Prostate gland (tissue), 2 donors: ENCODE measurements at regions not wholly inside any gene's neighbourhood (a gene's known extent, or its start where the extent isn't known, plus 50 kb on each side); places are given as distances from the start of the nearest gene placed in this dataset.

Experiments
- DNase-seq: peaks from one replicate; pipeline ENCODE4 v3.0.0-alpha.2; 2019; ENCODE audit warnings: low spot score
- H3K27ac ChIP-seq, 2 donors: fragments of 200-600 bp; sonication (generic); 2 replicates each; pipeline ENCODE4 v1.5.1; 2017 to 2019
- H3K27me3 ChIP-seq: fragments of 200-600 bp; sonication (generic); replicated peaks from 2 replicates; pipeline ENCODE4 v1.5.1; 2019; ENCODE audit not compliant: insufficient read depth
- H3K36me3 ChIP-seq, 2 donors: fragments of 200-600 bp; sonication (generic); 1 replicate in 1 of 2; 2 replicates in 1 of 2; pipeline versions ENCODE4 v1.5.1 to v1.8.1; 2017 to 2019
- H3K4me1 ChIP-seq: fragments of 200-600 bp; sonication (generic); replicated peaks from 2 replicates; pipeline ENCODE4 v1.5.1; 2019
- H3K4me3 ChIP-seq, 2 donors: fragments of 200-600 bp; sonication (generic); 2 replicates each; pipeline ENCODE4 v1.5.1; 2017 to 2019
- H3K9me3 ChIP-seq: fragments of 200-600 bp; sonication (generic); 2 replicates; pipeline ENCODE4 v1.5.1; 2017
- CTCF ChIP-seq, 4 experiments: fragments of 200-600 bp in 2 of 4; fragments of 450-650 bp in 2 of 4; sonication (generic) in 2 of 4; IDR thresholded peaks; 1 replicate in 3 of 4; 2 replicates in 1 of 4; pipeline ENCODE4 v1.5.1; 2016 to 2019; ENCODE audit warnings: antibody characterized with exemption in 4 of 4, mild to moderate bottlenecking in 2 of 4, moderate library complexity in 2 of 4
- POLR2A ChIP-seq: fragments of 450-650 bp; IDR thresholded peaks from one replicate; pipeline ENCODE4 v1.6.1; 2016; ENCODE audit warnings: antibody characterized with exemption, mild to moderate bottlenecking
- POLR2AphosphoS5 ChIP-seq: sonication (generic); formaldehyde crosslinking; IDR thresholded peaks from one replicate; pipeline ENCODE4 v1.6.1; 2017; ENCODE audit warnings: antibody characterized with exemption
- WGBS: methylation state at CpG from one replicate; pipeline ENCODE4 v1.1.5; 2018; 5-methylcytosine and 5-hydroxymethylcytosine counted together
- intact Hi-C: fragments of 100-400 bp; cut with DNase I; formaldehyde crosslinking; loops from one replicate; pipeline ENCODE4 v1.14.2; 2022

- 96% methylated on average over 1 of the region's 1 CpG for WGBS
- Histone ChIP-seq H3K27ac (no peak overlapping the region), H3K36me3 (no peaks in the 10 kb centered on the region), H3K27me3 (no peaks in the 10 kb centered on the region), H3K9me3 (no peaks in the 10 kb centered on the region), H3K4me3 (no peak overlapping the region), H3K4me1 (no peaks in the 10 kb centered on the region)
- TF ChIP-seq POLR2AphosphoS5 (no peak), CTCF (IDR thresholded peaks at IDR 0.05) (no peak)
- intact Hi-C loops, result no loop called here
- DNase-seq, result no peak
Observed at GRCh38 chr18:11526675-11527074, 82.7 kb upstream of the SLC35G4 start.

- DNase-seq, result no peak
- Histone ChIP-seq H3K4me1 (no peaks in the 10 kb centered on the region), H3K4me3 (no peak overlapping the region), H3K9me3 (no peaks in the 10 kb centered on the region), H3K36me3 (no peaks in the 10 kb centered on the region), H3K27me3 (no peaks in the 10 kb centered on the region), H3K27ac (no peak overlapping the region)
- WGBS, result 30% methylated on average over 2 of the region's 2 CpGs
- intact Hi-C loops, result no loop called here
- TF ChIP-seq POLR2AphosphoS5 (no peak), POLR2A (no peak), CTCF (IDR thresholded peaks at IDR 0.05) (no peak)
Observed at GRCh38 chr18:11523804-11524203, 85.6 kb upstream of the SLC35G4 start.

GRCh38 chr18:11522992-11523391, 86.4 kb upstream of the SLC35G4 start:
- H3K4me1 ChIP-seq, result no peaks in the 10 kb centered on the region
- H3K27ac ChIP-seq, result no peak overlapping the region
- no peaks in the 10 kb centered on the region for H3K36me3 ChIP-seq
- H3K4me3 ChIP-seq, result no peak overlapping the region
- intact Hi-C loops, result no loop called here
- 74% methylated on average over 5 of the region's 5 CpGs for WGBS
- no peak for TF ChIP-seq POLR2AphosphoS5
- no peak for TF ChIP-seq CTCF (IDR thresholded peaks at IDR 0.05)
- TF ChIP-seq POLR2A, result no peak
- H3K27me3 ChIP-seq, result no peaks in the 10 kb centered on the region
- DNase-seq, result no peak
- H3K9me3 ChIP-seq, result no peaks in the 10 kb centered on the region

- 74% methylated on average over 5 of the region's 5 CpGs for WGBS
- Histone ChIP-seq H3K36me3 (no peaks in the 10 kb centered on the region), H3K4me1 (no peaks in the 10 kb centered on the region), H3K27ac (no peak overlapping the region), H3K9me3 (no peaks in the 10 kb centered on the region), H3K27me3 (no peaks in the 10 kb centered on the region), H3K4me3 (no peak overlapping the region)
- no peak for TF ChIP-seq CTCF (IDR thresholded peaks at IDR 0.05)
- TF ChIP-seq POLR2A, result no peak
- no peak for TF ChIP-seq POLR2AphosphoS5
- intact Hi-C loops, result no loop called here
- no peak for DNase-seq
Observed at GRCh38 chr18:11521853-11522252, 87.5 kb upstream of the SLC35G4 start.

- H3K4me1 ChIP-seq, result no peaks in the 10 kb centered on the region
- H3K9me3 ChIP-seq, result no peaks in the 10 kb centered on the region
- intact Hi-C loops, result no loop called here
- no peak for DNase-seq
- H3K27me3 ChIP-seq, result no peaks in the 10 kb centered on the region
- TF ChIP-seq CTCF (IDR thresholded peaks at IDR 0.05), result no peak
- no peak for TF ChIP-seq POLR2A
- no peak for TF ChIP-seq POLR2AphosphoS5
- H3K36me3 ChIP-seq, result no peaks in the 10 kb centered on the region
- H3K27ac ChIP-seq, result no peak overlapping the region
- no peak overlapping the region for H3K4me3 ChIP-seq
- WGBS, result 82% methylated on average over 6 of the region's 6 CpGs
Observed at GRCh38 chr18:11520536-11520935, 88.9 kb upstream of the SLC35G4 start.
